Right forelimb (tissue), 1 donor: ENCODE measurements at regions not wholly inside any gene's neighbourhood (a gene's known extent, or its start where the extent isn't known, plus 50 kb on each side); places are given as distances from the start of the nearest gene placed in this dataset.

ENCODE experiments used
- DNase-seq: peaks from one replicate; pipeline ENCODE4 v3.0.0-alpha.2; 2018

- DNase-seq = no peak
Observed at GRCh38 chr2:120461092-120461491, 115.2 kb downstream of the INHBB start.

- no peak for DNase-seq
Observed at GRCh38 chr2:120461546-120462537, 115.9 kb downstream of the INHBB start.

GRCh38 chr2:120463527-120463926, 117.6 kb downstream of the INHBB start:
- DNase-seq = no peak

- no peak for DNase-seq
Observed at GRCh38 chr2:120463996-120464395, 118.1 kb downstream of the INHBB start.

GRCh38 chr2:120464448-120464931, 118.6 kb downstream of the INHBB start:
- no peak for DNase-seq

- no peak for DNase-seq
Observed at GRCh38 chr2:120465012-120465700, 119.2 kb downstream of the INHBB start.

GRCh38 chr2:120465701-120465988, 119.7 kb downstream of the INHBB start:
- DNase-seq = no peak

- no peak for DNase-seq
Observed at GRCh38 chr2:120465989-120466703, 120.2 kb downstream of the INHBB start.

GRCh38 chr2:120466704-120467054, 120.7 kb downstream of the INHBB start:
- no peak for DNase-seq

GRCh38 chr2:120468136-120468535, 122.2 kb downstream of the INHBB start:
- DNase-seq = no peak

GRCh38 chr2:120469426-120469825, 123.5 kb downstream of the INHBB start:
- DNase-seq = no peak

GRCh38 chr2:120470041-120470965, 124.4 kb downstream of the INHBB start:
- peak; percentile 45 for DNase-seq

- peak; percentile 28 for DNase-seq
Observed at GRCh38 chr2:120471166-120471565, 125.2 kb downstream of the INHBB start.

GRCh38 chr2:120472031-120472430, 126.1 kb downstream of the INHBB start:
- DNase-seq = peak; percentile 30

GRCh38 chr2:120472891-120473309, 127.0 kb downstream of the INHBB start:
- DNase-seq = peak; percentile 20

- DNase-seq = peak; percentile 27
Observed at GRCh38 chr2:120473522-120474271, 127.8 kb downstream of the INHBB start.

GRCh38 chr2:120474486-120474885, 128.6 kb downstream of the INHBB start:
- no peak for DNase-seq

GRCh38 chr2:120476141-120476540, 130.2 kb downstream of the INHBB start:
- peak; percentile 21 for DNase-seq

GRCh38 chr2:120477198-120477597, 131.3 kb downstream of the INHBB start:
- peak; percentile 21 for DNase-seq

GRCh38 chr2:120477831-120478481, 132.0 kb downstream of the INHBB start:
- DNase-seq = peak; percentile 20
